ENCODE measurements at regions not wholly inside any gene's neighbourhood (a gene's known extent, or its start where the extent isn't known, plus 50 kb on each side); places are given as distances from the start of the nearest gene placed in this dataset.

DNA sequence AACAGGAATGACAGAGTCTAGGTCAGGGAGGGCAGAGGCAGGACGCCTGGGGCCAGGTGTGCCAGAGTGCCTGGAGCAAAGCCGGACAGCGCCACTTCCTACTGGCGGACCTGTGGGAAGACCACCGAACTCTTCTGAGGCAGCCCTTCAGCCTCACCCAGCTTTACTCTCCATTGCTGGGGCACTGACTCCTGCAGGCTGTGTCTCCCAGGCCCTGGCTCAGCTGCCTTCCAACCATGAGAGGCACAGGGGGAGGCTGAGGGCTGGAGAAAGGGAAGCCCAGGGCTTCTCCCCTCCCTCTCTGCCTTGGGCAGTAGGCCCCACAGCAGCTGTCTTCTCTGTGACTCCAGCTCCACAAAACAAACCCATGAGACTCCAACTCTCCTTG is 139.6 kb upstream of the UNC5B start:
- DNase-seq, result no peak

GRCh38 chr10:71073451-71074175 is 138.8 kb upstream of the UNC5B start:
- no peak for DNase-seq

GRCh38 chr10:71074176-71074755 is 138.1 kb upstream of the UNC5B start:
- no peak for DNase-seq

DNA sequence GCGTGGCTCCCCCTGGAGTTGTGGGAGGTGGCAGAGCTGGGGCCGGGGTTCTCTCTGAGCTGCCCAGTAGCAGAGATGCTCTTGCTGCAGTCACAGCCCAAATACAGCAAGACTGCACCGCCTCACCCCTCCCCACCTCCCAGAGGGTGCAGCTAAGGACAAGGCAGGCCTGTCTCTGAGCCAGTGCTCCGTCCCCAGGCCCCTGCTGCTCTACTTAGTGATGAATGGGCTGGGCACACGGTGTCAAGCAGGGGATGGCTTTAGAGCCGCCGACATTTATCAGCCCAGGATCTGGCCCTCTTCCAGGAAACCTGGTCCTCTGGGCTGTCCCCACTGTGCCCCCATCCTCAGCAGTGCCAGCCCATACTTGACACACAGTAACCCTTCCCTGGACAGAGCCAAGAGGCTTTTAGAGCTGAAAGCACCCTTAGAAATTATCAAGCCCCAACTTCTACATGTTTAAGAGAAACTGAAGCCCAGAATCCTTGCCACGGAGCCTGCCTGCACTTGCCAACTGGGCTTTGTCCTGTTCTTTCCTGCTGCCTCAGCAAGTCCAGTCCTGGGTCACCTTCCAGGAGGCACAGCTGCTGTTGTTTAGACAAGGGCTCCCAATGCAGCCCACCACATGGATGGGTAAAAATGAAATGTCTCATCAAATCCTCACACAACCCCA is 137.1 kb upstream of the UNC5B start:
- no peak for DNase-seq

GRCh38 chr10:71075759-71076472 is 136.5 kb upstream of the UNC5B start:
- DNase-seq, result no peak

DNA sequence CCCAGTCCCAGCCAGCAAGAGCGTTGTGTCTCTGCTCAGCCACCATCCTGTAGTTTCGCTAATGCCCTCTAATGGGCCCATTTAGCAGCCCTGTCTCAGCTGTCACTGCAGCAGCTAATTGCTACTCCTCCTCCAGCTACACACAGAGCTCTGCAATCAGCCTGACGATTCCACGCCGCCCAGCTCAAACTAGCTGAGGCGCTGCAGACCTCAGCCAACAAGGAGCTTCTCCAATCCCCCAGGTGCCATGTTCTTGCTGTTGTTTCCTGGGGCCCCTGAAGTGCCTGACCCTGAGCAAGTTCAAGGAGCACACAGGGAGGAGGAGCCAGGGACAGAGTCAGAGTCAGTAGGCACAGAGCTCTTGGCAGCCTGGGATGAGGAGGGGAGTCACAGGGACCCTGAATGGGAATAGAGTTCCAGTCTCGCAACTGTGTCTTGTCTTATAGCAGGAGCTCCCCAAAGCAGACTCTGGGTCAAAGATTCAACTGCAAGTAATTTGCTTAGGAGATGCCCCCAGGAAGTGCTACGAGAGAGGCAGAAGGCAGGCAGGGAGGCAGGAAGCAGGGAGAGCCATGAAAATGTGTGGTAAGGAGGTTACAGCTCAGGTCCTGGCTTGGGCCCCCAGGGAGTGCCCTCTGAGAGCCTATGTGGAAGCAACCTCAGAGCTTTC is 135.8 kb upstream of the UNC5B start:
- no peak for DNase-seq

DNA sequence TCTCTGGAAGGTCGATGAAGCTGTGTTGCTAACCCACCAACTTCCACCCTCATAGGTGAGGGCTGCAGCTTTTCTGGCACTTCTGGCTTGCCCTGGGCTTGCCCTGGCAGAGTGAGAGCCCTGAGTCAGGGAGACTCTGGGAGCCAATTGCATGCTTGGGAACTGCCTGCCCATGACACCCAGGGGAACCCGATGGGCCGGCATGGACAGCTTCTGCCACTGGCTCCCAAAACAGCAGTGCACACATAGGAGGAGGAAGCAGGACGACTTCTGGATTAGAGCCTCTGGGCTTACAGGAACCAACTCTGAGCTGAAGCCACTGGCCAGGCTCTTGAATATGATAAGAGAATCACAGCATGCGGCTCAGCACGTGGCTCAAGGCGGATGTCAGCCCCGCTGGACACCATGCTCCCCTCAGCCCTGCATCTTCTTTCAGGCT is 135.2 kb upstream of the UNC5B start:
- no peak for DNase-seq

DNA sequence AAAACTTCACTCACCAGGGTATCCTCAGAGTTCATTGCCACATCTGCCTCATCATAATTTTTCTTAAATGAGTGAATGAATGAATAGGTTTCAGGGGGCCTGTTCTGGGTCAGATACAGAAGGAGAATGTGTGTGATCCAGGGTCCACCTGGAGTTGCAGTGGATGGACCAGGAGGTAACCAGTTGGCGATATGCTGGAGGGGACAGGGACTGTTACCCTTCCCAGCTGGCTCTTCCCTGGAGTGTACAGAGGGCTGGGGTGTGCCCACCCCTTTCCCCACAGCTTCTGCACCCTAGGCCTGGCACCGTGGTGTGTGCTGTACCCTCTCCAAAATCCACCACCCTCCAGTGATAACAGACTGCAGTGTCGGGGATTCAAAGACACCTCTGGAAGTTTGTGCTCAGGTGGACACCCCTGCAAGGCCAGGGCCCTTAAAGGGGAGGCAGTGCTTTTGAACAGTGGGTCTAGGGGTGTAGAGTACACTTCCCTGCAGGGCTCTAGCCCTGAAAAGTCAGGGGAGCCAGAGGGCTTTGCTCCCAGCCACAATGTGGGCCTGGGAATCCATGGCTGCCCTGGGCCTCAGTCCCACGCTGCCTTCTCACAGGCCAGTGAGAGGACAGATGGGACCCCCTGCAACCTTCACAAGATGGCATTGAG is 134.4 kb upstream of the UNC5B start:
- DNase-seq, result no peak

DNA sequence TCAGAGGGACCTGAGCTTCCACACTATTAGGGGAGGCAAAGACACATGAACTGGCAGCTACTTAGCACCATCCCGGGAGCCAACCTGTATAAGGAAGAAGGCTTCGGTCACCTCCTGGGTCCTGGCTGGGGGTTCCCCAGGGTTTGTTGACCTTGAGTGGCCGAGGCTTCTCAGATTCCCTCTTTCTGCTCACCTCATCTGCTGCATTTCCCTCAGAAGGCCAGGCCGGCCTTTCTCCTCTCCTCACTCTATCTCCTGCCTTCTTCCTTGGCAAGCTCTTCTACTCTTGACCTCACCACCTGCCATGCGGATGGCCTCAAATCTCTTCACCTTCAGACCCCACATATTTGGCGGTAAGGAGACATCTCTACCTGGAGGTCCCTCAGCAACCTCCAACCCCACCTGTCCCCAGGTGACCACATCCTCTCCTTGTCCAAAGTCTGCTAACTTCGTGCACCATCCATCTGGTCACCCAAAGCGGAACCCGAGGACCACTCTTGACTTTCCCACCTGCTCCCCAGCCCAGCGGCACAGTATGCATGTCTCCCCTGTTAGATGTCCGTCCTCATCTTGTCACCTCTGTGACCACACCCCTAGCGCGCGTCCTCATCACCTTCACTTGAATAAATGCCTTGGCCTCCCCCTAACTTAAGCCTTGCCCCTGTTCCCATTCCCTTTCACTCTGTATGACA is 133.8 kb upstream of the UNC5B start:
- DNase-seq, result no peak

- no peak for DNase-seq
Observed at GRCh38 chr10:71079761-71080380, 132.5 kb upstream of the UNC5B start.

- DNase-seq, result no peak
Observed at GRCh38 chr10:71080381-71081228, 131.8 kb upstream of the UNC5B start.

DNA sequence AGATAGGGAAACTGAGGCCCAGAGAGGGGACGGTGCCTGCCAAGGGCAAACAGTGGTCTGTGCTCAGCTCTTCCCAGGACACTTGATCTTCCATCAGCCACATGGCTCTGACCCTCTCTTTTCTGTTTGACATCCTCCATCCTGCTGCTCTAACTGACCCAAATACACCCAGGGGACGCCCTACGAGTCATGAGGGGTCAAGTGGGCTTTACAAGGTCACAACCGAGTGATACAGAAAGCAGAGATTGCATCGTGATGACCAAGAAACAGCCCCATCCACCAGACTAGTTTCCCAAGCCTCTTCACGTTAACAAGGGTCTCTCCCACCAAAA is 131.2 kb upstream of the UNC5B start:
- DNase-seq, result no peak

DNA sequence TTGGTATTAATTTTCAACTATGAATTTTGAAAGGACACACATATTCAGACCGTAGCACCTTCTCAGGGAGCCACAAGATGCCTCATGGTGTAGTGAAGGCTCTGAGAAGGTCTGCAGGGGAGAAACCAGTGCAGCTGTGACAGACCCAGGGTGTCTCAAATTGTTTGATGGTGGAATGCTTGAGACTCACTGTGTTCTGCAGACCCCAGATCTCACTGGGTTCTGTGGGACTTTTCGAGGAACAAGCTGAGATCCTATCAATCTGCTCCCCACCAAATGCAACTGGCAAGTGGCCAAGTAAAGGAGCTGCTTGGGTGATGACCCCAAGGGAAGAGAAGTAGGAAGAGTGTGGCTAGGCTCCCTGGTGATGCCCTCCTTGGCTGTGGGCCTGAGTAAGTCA is 130.5 kb upstream of the UNC5B start:
- no peak for DNase-seq

DNA sequence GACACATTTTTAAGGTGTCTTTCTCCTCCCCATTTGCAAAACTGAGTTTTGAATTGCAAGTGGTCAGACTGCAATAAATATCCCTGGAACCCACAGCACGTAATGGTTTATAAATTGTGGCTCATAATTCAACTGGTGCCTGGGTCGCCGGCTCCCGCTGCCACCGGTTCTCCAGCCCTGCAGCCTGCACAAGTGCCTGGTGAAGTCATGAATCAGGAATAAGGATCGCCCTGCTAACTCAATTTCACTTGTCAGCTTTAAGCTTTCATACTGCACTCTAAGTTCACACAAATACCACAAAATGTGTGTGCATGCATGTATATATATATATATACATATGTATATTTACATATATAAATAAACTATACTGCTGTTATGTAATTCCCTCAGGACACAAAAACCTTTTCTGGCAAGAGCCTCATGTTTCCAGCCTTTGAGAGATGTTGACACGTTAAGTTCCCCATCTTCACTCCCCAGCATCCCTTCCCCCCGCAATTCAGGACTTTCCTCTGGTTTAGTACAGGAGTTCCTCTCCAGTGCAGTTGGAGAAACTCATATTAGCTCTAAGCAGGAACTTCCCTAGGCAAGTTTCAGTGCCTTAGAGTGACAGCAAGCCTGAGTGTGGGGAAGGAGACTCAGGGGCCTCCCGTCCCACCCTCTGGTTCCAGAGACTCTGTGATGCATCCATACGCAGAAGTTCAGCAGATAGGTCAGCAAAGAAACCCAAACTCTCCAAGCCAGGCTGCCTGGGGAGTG is 129.2 kb upstream of the UNC5B start:
- no peak for DNase-seq

GRCh38 chr10:71083716-71083975 is 128.7 kb upstream of the UNC5B start:
- no peak for DNase-seq

GRCh38 chr10:71084061-71084817 is 128.1 kb upstream of the UNC5B start:
- no peak for DNase-seq

GRCh38 chr10:71084818-71085126 is 127.6 kb upstream of the UNC5B start:
- DNase-seq, result no peak

GRCh38 chr10:71085689-71086438 is 126.5 kb upstream of the UNC5B start:
- no peak for DNase-seq
